CD4-positive, alpha-beta T cell (primary cell): ENCODE measurements at regions not wholly inside any gene's neighbourhood (a gene's known extent, or its start where the extent isn't known, plus 50 kb on each side); places are given as distances from the start of the nearest gene placed in this dataset.

Source experiments
- ATAC-seq: fragments of 200-7000 bp; cut with Tn5 transposase; one replicate; pipeline ENCODE4 v1.10.0; 2022; ENCODE audit warnings: mild to moderate bottlenecking; ENCODE audit not compliant: poor library complexity
- CTCF ChIA-PET: fragments of 350-600 bp; sonication (Branson Sonifier 250); formaldehyde crosslinking; loops from one replicate; lab custom pipeline; 2021; ENCODE audit warnings: antibody characterized with exemption, inconsistent platforms; lab: Charles Lee
- POLR2A ChIA-PET: fragments of 350-600 bp; sonication (Branson Sonifier 250); formaldehyde crosslinking; loops from one replicate; lab custom pipeline; 2021; ENCODE audit warnings: antibody characterized with exemption, inconsistent platforms; lab: Charles Lee
- DNase-seq, 14 experiments: peaks; one replicate each; pipeline ENCODE4 v3.0.0-alpha.2; 2013 to 2020; ENCODE audit warnings: mixed read lengths in 2 of 14
- H3K27ac ChIP-seq, 2 donors: one replicate each; pipeline versions ENCODE4 v1.5.1 to v1.7.0; 2013; ENCODE audit warnings: low read length in 2 of 2, low read depth in 1 of 2, mild to moderate bottlenecking in 1 of 2
- H3K27me3 ChIP-seq, 2 experiments: 1 replicate in 1 of 2; 2 replicates in 1 of 2; pipeline versions ENCODE4 v1.6.1 to v1.7.0; 2013; ENCODE audit warnings: low read length in 2 of 2, control low read depth in 1 of 2, mild to moderate bottlenecking in 1 of 2, moderate library complexity in 1 of 2; ENCODE audit not compliant: insufficient read depth in 2 of 2, control insufficient read depth in 1 of 2
- H3K36me3 ChIP-seq: one replicate; pipeline ENCODE4 v1.6.1; 2013; ENCODE audit warnings: low read length, control low read depth; ENCODE audit not compliant: insufficient read depth
- H3K4me1 ChIP-seq: one replicate; pipeline ENCODE4 v1.6.1; 2013; ENCODE audit warnings: low read length, control low read depth; ENCODE audit not compliant: insufficient read depth
- H3K4me3 ChIP-seq: one replicate; pipeline ENCODE4 v1.5.1; 2013; ENCODE audit warnings: mild to moderate bottlenecking, low read length, moderate library complexity
- H3K9me3 ChIP-seq, 2 experiments: 1 replicate in 1 of 2; 2 replicates in 1 of 2; pipeline versions ENCODE4 v1.6.1 to v1.7.0; 2013; ENCODE audit warnings: low read length in 2 of 2, mild to moderate bottlenecking in 2 of 2, control low read depth in 1 of 2, moderate library complexity in 1 of 2; ENCODE audit not compliant: control insufficient read depth in 1 of 2, insufficient read depth in 1 of 2
- H3K27ac Mint-ChIP-seq: one replicate; pipeline ENCODE4 v1.8.0; 2020; ENCODE audit warnings: mixed read lengths
- H3K27me3 Mint-ChIP-seq: one replicate; pipeline ENCODE4 v1.8.0; 2021; ENCODE audit warnings: mixed read lengths
- H3K36me3 Mint-ChIP-seq: one replicate; pipeline ENCODE4 v1.8.0; 2021; ENCODE audit warnings: low read depth, mixed read lengths
- H3K4me1 Mint-ChIP-seq: one replicate; pipeline ENCODE4 v1.8.0; 2021; ENCODE audit warnings: low read depth, mixed read lengths
- H3K4me3 Mint-ChIP-seq: one replicate; pipeline ENCODE4 v1.8.0; 2020; ENCODE audit warnings: mild to moderate bottlenecking, mixed read lengths
- H3K9me3 Mint-ChIP-seq: one replicate; pipeline ENCODE4 v1.8.0; 2020; ENCODE audit warnings: mixed read lengths
- CTCF ChIP-seq: fragments of 200-600 bp; IDR thresholded peaks from one replicate; pipeline ENCODE4 v1.8.0; 2022; ENCODE audit warnings: antibody characterized with exemption, mild to moderate bottlenecking
- intact Hi-C, 2 experiments: fragments of 100-400 bp; cut with DNase I in 1 of 2; cut with micrococcal nuclease in 1 of 2; formaldehyde crosslinking; loops; one replicate each; pipeline versions ENCODE4 v1.15.1 to v1.9.0; 2023 to 2025; cut with DNase I, micrococcal nuclease

- Mint-ChIP-seq H3K36me3 (no peaks in the 10 kb centered on the region), H3K27ac (no peak overlapping the region), H3K27me3 (no peaks in the 10 kb centered on the region), H3K4me1 (no peaks in the 10 kb centered on the region), H3K9me3 (no peaks in the 10 kb centered on the region), H3K4me3 (no peak overlapping the region)
- POLR2A ChIA-PET, result no interaction called here
- H3K27me3 ChIP-seq, result no peaks in the 10 kb centered on the region
- H3K9me3 ChIP-seq, result peaks cover 0 to 3% of the 10 kb centered on the region in 2 experiments
- intact Hi-C loops, result no loop called here
- H3K4me3 ChIP-seq, result no peak overlapping the region
- no peaks in the 10 kb centered on the region for H3K36me3 ChIP-seq
- H3K4me1 ChIP-seq, result no peaks in the 10 kb centered on the region
- DNase-seq (no peak), ATAC-seq (no peak)
- CTCF ChIA-PET, result interaction anchor here (0.8 kb wide), 1 partner anchor 11 kb away, joined by 3 read pairs; no protein-coding TSS in a partner anchor
- no peak overlapping the region for H3K27ac ChIP-seq
- no peak for TF ChIP-seq CTCF
Observed at GRCh38 chr2:215548714-215549113, 112.8 kb upstream of the FN1 start.

- Mint-ChIP-seq H3K27me3 (no peaks in the 10 kb centered on the region), H3K9me3 (no peaks in the 10 kb centered on the region), H3K27ac (no peak overlapping the region), H3K4me3 (no peak overlapping the region), H3K4me1 (no peaks in the 10 kb centered on the region), H3K36me3 (no peaks in the 10 kb centered on the region)
- intact Hi-C loops, result no loop called here
- TF ChIP-seq CTCF, result no peak
- no peak for DNase-seq
- Histone ChIP-seq H3K27me3 (no peaks in the 10 kb centered on the region), H3K4me1 (no peaks in the 10 kb centered on the region), H3K9me3 (peaks cover 0 to 3% of the 10 kb centered on the region in 2 experiments), H3K4me3 (no peak overlapping the region), H3K36me3 (no peaks in the 10 kb centered on the region), H3K27ac (no peak overlapping the region)
- no peak for ATAC-seq
- ChIA-PET CTCF (interaction anchor here (0.6 kb wide), 1 partner anchor 81 kb away, joined by 3 read pairs; no protein-coding TSS in a partner anchor), POLR2A (no interaction called here)
Observed at GRCh38 chr2:215542690-215543089, 106.8 kb upstream of the FN1 start.

GRCh38 chr2:215540658-215541057, 104.8 kb upstream of the FN1 start:
- no peaks in the 10 kb centered on the region for H3K4me1 Mint-ChIP-seq
- no peak overlapping the region for H3K27ac Mint-ChIP-seq
- ChIA-PET POLR2A (no interaction called here), CTCF (no interaction called here)
- no peak overlapping the region for H3K4me3 Mint-ChIP-seq
- H3K27me3 Mint-ChIP-seq, result no peaks in the 10 kb centered on the region
- Histone ChIP-seq H3K36me3 (no peaks in the 10 kb centered on the region), H3K4me3 (no peak overlapping the region), H3K9me3 (peaks cover 0 to 3% of the 10 kb centered on the region in 2 experiments), H3K4me1 (no peaks in the 10 kb centered on the region), H3K27me3 (no peaks in the 10 kb centered on the region), H3K27ac (no peak overlapping the region)
- H3K36me3 Mint-ChIP-seq, result no peaks in the 10 kb centered on the region
- DNase-seq (no peak), ATAC-seq (no peak)
- H3K9me3 Mint-ChIP-seq, result no peaks in the 10 kb centered on the region
- no peak for TF ChIP-seq CTCF
- intact Hi-C loops, result no loop called here
